ENCODE measurements at regions not wholly inside any gene's neighbourhood (a gene's known extent, or its start where the extent isn't known, plus 50 kb on each side); places are given as distances from the start of the nearest gene placed in this dataset.
"Not testable (repeated sequence)": the region's sequence is repeated elsewhere in the genome, so short reads cannot be mapped to it uniquely, and the experiment has no call there.

DNA sequence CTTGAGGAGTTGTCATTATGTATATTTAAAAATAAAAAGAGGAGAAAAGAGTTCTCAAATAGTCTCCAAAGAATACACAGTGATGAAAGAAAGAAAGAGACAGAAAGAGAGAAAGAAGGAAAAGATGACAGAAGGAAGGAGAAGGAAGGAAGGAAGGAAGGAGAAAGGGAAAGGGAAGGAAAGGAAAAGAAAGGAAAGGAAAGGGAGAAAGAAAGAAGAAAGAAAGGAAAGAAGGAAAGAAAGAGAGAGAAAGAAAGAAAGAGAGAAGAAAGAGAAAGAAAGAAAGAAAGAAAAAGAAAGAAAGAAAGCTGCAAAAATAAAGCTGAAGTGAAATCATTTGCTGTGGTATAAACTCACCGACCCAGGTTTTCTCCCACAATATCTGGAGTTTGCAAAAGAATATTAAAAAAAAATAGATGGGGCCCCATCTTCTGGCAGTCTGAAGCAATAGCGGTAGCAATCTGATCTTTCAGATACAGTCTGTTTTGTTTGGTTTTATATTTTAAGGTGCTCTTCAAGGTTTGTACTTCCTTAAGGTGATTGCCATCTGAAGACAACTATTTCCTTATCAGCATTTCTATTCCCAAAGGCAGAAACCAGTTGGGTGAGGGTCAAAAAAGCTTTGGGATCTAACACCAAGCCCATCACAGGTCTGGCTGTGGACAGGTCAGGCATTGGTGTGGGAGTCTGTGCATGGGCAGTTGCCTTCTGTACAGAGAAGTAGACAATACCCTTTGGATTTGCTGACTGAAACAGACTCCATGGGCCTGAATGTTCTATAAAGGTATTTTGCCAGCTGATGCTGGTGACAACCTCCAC is 160.4 kb downstream of the CPEB2 start:
- DNase-seq (ENCODE audit: low read depth, low spot score): no peak

DNA sequence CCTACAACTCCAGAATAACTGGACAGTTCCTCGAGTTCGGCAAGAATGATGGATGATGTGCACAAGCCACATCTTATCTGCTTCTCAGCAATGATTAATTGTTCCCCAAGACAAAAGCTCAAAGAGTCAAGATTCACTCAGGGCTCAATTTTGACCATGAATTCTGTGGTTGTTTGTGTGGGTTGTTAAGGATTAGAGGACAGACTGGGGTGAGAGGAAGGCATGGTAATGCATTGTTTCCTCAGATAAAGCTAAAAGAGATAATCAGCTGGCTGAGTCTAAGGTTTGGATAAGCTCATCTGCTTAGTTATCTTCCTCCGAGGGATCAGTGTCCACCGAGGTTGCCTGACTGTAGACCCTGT is 161.0 kb downstream of the CPEB2 start:
- no peak for DNase-seq (ENCODE audit: low read depth, low spot score)

DNA sequence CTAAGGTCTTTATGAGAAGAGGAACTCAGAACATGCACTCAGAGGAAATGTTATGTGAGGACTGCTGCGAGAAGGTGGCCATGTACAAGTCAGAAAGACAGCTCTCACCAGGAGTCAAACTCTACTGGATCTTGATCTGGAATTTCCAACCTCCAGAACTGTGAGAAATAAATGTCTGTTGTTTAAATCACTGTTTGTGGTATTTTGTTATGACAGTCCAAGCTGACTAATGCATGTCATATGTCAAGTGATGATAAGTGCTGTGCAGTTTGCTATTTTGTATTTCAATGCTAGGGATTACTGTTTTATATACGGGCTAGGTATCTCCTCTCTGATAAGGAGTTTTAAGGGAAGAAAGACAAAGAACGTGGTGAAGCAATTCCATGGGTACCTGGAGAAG is 162.3 kb downstream of the CPEB2 start:
- no peak for DNase-seq (ENCODE audit: low read depth, low spot score)

DNA sequence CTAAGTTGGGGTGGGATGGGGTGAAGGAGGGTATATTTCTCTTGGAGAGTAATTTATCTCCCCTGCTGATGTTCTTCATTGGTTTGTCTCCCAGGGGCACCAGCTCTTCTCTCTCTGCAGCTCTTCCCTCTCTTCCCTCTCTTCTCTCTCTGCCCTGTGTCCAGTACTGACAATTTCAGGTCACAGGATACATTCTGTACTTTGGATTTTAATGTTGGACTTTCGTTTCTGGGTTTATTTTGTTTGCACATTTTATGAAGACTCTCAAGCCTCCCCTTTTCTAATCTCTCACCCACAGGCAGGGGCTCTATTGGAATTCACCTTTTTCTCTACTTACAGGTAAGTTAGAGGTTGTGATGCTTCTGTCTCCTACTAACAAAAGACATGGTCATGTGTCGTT is 165.5 kb downstream of the CPEB2 start:
- no peak for DNase-seq (ENCODE audit: low read depth, low spot score)

DNA sequence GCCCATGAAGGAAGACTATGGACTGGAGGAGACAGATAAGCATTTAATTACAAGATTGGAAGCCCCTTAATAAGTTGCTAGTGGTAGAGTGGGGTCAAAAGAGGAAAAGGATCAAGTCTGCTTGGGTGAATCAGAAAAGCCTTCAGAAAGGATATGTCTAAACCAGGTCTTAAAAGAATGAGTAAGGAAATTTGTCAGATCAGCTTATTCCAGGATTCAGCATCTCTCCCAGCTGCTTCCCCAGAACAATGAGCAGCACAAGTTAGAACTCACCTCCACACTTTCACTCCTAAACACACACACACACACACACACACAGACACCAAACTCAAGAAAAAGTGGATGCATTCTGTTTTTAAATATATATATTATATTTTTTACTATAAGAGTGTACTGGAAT is 166.5 kb downstream of the CPEB2 start:
- no peak for DNase-seq (ENCODE audit: low read depth, low spot score)

DNA sequence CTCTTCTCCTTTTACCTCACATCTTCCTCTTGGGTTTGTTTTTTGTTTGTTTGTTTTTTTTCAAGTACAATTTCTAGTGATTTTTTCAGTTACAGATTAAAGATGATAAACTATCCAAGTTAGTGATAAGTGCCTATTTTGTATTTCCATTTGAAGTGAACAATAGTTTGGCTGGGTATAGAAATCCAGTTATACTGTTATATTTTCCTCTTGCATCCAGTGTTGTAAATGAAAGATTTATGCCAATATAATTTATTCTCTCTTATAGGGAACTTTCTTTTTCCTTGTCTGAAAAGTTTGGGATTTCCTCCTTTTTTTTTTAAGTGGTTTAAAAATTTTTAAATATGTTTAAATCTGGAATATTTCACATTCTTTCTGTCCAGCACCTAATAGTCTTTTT is 169.4 kb downstream of the CPEB2 start:
- DNase-seq (ENCODE audit: low read depth, low spot score): no peak

DNA sequence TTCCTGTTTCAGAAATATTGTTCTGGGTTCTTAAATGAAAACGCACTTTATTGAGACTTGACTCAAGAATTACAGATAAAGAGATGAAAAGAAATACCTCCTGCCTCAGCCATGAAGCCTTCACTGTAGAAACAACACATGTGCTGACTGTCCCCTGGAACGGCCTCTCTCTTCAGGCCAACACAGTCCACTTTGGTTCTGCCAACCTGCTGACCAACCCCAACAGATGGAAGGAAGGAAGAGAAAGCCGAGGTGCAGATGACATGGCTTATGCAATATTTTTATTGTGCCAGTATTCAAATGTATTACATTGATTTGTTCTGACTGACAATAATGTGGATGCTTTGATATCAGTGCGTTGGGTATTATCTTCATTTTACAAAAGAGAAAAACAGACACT is 171.0 kb downstream of the CPEB2 start:
- DNase-seq (ENCODE audit: low read depth, low spot score): no peak

DNA sequence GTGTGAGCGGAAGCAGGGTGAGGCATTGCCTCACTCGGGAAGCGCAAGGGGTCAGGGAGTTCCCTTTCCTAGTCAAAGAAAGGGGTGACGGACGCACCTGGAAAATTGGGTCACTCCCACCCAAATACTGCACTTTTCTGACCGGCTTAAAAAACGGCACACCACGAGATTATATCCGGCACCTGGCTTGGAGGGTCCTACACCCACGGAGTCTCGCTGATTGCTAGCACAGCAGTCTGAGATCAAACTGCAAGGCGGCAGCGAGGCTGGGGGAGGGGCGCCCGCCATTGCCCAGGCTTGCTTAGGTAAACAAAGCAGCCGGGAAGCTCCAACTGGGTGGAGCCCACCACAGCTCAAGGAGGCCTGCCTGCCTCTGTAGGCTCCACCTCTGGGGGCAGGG is 171.9 kb downstream of the CPEB2 start:
- not testable (repeated sequence) for DNase-seq (ENCODE audit: low read depth, low spot score)

DNA sequence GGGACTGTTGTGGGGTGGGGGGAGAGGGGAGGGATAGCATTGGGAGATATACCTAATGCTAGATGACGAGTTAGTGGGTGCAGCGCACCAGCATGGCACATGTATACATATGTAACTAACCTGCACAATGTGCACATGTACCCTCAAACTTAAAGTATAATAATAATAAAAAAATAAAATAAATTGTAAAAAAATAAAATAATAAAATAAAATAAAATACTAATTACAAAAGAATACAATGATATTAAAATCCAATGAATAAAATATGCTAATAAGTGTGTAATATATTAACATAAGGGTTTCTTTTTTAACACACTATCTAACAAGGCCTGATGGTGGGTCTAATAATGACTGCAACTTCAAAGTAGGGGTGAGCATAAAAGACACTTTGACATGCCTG is 177.6 kb downstream of the CPEB2 start:
- not testable (repeated sequence) for DNase-seq (ENCODE audit: low read depth, low spot score)

DNA sequence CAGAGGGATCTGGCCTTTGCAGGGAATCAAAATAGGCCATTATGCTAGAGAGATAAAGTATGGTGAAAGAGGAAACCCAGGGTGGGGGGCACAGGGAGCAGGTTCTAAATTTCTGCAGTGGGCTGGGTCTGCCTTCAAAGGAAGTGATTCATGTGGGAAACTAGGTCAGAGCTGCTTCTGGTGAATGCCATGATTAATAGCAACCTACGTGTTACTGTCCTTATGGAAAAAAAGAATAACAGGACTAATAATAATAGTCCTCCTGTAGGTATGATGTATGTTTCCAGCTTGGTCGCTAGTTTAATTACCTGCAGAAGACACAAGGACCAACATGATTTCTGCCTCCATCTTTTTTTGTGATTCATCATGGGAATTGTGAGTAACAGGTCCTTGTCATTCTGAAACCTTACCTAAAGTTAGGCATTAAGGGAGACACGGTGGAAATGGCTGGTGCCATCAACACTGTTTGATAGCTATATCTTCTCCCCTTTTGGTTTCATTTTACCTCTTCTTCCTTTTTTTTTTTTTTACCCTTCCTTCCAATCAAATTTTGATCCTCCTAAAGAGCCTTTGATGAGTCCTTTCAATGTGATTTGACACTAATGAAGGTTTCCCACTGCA is 180.4 kb downstream of the CPEB2 start:
- no peak for DNase-seq (ENCODE audit: low read depth, low spot score)

DNA sequence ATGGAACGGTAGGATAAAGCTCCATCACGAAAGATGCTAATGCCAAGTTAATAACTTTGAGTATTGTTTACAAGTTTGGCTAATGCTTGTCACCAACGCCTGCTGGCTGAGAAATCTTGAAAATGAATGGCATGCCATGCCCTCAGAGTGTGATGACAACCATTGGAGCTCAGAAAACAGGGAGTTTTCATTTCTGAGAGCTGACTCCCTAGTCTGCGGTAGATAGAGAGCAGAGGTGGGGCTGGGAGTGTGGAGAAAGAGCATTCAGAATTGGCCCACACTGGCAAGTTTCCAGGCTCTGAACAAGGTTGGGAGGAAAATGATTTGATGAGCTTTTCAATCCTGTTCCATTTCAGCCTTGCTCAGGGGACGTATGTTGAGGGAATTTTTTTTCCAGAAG is 183.9 kb downstream of the CPEB2 start:
- DNase-seq (ENCODE audit: low read depth, low spot score): no peak

DNA sequence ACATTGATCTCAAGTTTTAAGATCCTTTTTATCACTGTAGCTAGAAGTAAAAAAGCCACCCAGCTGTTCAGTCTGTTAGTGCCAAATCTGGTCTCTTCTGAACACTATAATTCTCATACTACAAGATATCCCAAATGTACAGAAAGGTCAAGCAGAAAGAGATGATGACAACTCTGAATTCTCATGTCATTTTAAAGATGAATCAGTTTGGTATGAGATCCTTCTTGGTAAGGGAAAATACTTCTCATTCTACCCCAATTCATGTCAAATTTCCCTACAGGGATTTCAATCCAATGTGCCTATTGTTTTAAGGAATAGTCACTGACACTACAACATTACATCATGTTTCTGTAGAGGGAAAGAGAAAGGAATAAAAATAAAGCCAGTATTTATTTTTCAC is 184.5 kb downstream of the CPEB2 start:
- DNase-seq (ENCODE audit: low read depth, low spot score): no peak

DNA sequence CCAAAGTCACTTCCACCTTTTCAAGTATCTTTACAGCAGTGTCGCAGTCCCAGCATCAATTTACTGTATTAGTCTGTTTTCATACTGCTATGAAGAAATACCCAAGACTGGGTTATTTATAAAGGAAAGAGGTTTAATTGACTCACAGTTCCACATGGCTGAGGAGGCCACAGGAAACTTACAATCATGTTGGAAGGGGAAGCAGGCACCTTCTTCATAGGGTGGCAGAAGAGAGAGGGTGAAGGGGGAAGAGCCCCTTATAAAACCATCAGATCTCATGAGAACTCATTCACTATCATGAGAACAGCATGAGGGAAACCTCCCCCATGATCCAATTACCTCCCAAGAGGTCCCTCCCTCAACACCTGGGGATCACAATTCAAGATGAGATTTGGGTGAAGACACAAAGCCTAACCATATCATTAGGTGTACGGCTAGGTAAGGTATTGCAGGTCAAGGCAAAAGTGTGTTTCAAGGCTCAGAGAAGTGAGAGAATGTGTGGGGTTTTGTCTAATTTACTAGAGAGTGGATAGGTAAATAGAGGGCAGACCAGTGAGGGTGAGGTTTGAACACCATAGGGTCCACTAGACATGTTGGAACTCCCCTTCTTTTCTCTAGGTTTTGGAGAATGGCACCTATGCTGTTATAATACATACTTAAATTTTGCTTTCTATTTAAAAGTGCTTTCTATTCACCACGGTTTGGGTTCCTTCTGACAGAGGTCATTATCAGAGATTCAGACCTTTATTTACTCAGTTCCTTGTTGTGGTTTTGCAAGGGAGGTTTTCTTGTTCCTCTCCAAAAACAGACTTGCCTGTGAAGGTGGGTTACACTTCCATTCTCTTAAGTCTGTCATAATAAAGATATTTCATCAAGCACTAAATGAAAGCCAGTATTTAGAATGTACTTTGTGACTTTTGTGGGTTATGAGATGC is 186.6 kb downstream of the CPEB2 start:
- no peak for DNase-seq (ENCODE audit: low read depth, low spot score)

DNA sequence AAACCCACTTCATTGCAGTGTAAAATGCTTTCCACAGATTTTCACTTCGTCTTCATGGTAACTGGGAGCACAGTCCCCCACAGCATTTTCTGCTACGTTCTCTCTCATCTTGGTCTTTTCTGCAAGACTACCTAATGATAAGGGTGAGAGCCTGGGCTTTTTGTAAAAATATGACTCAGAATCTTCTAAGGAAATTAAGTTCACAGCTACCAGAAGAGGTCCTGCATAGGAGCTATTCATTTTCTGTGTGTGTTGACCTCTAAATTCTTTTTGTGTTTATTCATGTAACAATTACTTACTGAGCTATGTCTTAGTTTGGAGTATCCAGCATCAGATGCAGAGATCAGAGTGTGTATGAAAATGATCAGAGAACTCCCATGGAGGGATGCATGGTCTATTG is 192.2 kb downstream of the CPEB2 start:
- DNase-seq (ENCODE audit: low read depth, low spot score): no peak

DNA sequence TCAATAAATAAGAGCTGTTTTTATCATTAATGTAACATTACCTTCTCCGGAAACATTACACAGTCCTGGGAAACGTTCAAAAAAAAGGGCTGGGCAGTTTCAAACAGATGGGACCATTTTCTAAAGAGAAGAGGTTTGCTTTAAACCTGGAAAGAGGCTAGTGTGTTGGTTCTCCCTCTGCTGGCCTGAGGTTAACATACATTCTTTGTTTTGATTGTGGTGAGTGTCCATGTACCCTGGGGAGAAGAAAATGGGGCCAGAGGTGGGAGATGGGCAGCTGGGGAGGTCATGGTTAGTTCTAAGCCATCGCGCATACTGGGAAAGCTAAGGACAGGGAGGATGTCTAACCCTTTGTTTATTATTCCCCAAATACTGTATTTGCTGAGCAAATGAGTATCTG is 194.7 kb downstream of the CPEB2 start:
- DNase-seq (ENCODE audit: low read depth, low spot score): no peak

DNA sequence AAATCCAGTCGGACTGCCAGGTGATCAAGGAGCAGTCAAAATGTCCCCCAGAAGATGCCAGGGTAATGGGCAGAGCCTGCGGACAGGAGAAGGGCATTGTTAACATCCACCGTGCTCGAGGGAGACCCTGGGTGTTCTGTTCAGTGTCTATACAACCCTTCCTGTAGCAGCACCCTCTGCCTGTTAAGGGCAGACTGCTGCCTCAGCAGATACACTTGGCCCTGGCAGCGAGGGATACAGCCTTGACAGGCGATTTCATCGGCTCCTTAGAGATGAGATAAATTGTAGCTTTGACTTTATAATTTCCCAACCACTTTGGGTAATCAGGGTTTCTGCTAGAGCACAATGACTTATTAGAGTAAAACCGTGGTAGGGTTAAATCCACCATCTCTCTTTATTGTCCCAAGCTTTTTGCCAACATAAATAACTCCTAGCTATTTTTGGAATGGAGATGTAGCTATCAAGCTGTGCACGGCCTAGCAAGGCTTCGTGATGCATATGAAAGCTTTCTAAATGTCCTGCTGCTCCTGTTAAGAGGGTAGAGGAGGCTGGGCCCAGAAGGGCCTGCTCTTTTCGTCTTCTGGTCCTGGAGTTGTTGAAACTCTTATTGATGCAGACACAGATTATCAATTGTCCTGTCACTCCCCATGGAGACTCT is 195.9 kb downstream of the CPEB2 start:
- no peak for DNase-seq (ENCODE audit: low read depth, low spot score)

DNA sequence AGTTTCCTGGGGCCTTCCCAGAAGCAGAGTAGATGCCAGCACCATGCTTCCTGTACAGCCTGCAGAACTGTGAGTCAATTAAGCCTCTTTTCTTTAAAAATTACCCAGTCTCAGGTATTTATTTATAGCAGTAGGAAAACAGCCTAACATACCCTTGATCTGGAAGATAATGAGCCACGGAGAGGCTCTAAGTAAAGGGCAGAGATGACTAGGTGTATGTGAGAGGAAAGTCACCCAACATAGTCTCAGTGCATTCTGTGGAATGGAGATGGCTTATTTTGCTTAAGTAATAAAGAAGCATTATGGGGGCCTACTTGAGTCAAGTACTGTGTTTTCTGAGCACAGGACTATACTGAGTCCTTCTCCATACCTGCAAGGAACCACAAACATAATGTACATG is 199.5 kb downstream of the CPEB2 start:
- DNase-seq (ENCODE audit: low read depth, low spot score): no peak

DNA sequence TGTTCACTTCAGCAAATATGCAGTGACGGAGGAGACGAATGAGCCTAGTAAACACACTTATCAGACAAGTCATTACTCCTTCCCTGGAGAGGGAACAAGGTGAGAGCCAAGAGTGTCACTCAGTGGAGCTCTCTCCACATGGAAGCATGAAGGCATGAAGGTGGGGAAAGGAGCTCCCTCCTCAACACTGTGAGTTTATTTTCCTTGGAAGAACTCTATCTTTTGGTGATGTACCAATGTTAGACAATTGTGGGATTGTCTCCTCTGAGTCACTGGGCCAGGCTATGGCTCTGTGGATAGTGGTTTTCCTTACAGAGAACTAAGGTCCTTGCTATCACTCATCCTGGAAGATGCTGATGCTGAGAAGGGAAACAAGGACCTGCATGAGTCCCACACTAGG is 200.2 kb downstream of the CPEB2 start:
- DNase-seq (ENCODE audit: low read depth, low spot score): no peak

DNA sequence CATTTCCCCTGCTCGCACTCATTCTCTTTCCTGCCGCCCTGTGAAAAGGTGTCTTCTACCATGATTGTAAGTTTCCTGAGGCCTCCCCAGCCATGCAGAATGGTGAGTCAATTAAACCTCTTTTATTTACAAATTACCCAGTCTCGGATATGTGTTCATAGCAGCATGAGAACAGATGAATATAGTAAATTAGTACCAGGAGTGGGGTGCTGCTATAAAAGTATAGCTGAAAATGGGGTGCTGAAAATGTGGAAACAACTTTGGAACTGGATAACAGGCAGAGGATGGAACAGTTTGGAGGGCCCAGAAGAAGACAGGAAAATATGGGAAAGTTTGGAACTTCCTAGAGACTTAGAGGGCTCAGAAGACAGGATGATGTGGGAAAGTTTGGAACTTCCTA is 204.2 kb downstream of the CPEB2 start:
- not testable (repeated sequence) for DNase-seq (ENCODE audit: low read depth, low spot score)

DNA sequence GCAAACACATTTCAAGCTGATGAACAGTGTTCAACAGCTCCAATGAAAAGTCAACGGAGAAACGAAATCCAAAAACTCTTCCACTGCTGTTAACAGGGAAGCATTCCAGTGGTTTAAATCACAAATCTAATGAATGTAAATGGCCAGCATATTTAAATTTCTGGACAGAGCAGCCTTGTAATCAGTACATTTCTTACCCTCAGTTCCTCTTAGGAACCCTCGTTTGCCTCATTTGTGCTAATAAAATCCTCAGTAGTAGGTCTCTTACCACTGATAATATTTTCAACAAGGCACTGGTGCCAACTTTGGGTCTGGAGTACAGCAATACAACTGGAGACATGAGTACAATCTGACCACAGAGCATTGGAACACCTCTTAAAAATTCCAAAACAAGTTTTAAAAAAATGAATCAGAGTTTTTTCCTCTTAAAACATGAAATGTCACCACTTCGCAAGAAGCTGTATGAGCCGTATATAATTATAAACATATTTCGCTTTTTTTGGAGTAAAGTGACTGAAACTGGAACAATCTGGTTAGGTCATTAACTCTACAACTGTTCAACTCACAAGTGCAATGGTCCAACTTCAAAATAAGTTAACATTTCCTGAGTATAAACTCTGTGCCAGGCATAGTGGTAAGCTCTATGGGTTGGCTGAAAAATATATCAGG is 211.2 kb downstream of the CPEB2 start:
- no peak for DNase-seq (ENCODE audit: low read depth, low spot score)

DNA sequence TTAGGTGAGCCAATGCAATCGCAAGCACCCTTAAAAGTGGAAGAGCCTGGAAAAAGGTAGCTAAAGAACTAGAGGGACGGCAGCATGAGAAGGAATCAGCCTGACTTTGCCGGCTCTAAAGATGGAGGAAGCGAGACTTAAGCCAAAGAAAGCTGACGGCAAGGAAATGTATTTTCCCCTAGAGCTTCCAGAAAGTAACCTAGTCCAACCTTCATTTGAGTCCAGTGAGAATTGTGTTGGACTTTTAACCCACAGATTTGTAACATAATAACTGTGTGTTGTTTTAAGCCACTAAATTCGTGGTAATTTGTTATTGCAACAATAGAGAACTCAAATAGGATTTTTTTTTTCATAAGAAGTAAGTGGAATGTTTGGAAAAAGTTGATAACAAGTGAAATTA is 212.7 kb upstream of the C1QTNF7 start:
- DNase-seq (ENCODE audit: low read depth, low spot score): no peak
